A172 (cell line): ENCODE measurements at regions not wholly inside any gene's neighbourhood (a gene's known extent, or its start where the extent isn't known, plus 50 kb on each side); places are given as distances from the start of the nearest gene placed in this dataset.
"Not testable (repeated sequence)": the region's sequence is repeated elsewhere in the genome, so short reads cannot be mapped to it uniquely, and the experiment has no call there.

Experiments
- DNase-seq: peaks from one replicate; pipeline ENCODE4 v3.0.0-alpha.2; 2015; ENCODE audit warnings: low spot score

DNA sequence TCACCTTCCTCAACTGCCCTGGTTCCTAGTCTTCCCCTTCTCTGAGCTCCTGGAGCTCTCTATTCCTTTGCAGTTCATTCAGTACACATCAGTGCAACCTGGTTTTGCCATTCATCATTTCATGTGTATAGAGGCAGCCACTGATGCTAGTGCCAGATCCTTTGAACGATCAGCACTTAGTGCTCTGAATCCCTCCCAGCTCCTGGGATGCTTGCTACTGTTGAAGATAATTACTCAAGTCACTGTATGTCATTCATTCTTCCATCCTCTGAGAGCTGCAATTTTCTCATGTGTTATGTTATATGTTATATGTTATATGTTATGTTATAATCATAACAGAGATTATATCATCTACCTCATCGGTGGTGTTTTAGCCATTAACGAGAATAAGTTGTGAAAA, 98.5 kb upstream of the UXS1 start:
- DNase-seq = no peak

DNA sequence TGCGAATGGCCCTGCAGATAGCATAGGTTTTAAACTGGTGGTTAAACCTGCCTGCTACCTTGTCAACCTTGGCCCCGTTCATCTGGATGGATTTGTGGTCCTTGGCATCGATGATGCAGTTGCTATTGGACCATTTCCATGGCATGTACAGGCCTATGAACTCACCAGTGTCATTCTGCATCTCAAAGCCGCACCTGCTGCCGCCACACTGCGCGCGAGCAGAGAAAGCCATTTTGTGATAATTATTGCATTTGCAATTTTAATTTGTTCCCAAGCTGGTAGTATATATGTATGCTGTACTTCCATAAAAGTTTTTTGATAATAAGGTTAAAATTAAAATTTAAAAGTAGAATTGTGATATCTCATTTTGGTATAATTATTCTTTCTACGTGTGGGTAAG, 94.8 kb upstream of the UXS1 start:
- no peak for DNase-seq

- no peak for DNase-seq
These were observed 91.2 kb upstream of the UXS1 start for GRCh38 chr2:106285237-106285829.

GRCh38 chr2:106284691-106285202, 90.6 kb upstream of the UXS1 start:
- no peak for DNase-seq

DNA sequence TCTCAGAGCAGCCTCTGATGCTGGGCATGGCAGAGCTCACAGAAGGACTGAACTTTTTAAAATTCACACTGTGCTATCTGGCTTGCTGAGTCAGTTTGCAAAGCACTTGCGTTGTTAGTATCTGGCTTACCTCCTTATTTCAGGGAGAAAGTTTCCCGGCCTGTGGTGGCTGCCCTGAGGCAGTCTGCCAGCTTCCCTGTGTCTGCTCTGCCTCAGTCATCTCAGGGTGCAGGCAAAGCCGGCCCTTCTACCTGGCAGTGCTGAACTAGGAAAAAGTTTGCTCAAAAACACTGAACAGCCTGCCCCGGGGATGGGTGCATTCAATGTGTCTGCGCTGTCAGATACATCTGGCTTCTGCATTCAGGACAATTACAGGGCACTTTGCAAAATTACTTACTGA, 90.2 kb upstream of the UXS1 start:
- no peak for DNase-seq

DNA sequence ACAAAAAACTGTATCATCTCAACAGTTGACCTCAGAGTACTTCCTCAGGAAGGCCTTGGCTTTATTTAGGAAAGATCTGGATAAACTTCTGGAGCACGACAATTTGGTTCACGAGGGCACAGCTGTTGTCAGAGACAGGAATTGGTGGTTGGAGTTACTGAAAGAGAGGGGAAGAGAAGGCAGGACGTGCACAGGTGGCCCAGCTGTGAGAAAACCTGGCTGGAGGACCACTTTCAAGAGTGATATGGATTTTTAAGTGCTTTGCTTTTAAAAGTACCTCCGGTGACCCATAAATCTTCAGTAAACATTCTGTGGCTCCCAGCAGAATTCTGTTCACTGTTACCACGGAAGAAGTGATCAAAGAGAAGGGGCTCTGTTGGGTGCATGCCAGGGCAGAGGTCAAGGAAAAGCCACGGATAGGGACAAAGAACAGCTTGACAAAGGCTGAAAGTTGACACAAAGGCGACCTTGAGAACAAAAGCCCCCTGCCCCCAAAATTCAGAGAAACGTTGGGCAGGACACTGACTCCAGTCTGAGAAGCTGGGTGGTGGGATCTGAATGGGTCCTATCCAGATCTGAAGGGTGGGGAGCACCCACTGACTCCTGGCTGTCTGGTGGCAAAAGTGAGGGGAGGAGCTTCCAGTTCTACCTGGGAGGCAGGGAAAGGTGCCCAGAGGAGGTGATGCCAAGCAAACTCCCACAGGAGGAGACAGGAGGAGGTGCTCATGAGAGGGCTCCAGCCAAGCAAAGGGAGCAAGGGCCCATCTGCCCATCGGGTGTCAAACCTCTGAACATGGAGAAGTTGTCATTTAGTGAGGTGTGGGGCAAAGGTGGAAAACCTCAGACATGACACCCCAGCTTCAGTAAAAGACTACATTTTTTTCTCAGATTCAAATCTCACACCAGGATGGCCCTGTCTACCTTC, 89.4 kb upstream of the UXS1 start:
- not testable (repeated sequence) for DNase-seq

DNA sequence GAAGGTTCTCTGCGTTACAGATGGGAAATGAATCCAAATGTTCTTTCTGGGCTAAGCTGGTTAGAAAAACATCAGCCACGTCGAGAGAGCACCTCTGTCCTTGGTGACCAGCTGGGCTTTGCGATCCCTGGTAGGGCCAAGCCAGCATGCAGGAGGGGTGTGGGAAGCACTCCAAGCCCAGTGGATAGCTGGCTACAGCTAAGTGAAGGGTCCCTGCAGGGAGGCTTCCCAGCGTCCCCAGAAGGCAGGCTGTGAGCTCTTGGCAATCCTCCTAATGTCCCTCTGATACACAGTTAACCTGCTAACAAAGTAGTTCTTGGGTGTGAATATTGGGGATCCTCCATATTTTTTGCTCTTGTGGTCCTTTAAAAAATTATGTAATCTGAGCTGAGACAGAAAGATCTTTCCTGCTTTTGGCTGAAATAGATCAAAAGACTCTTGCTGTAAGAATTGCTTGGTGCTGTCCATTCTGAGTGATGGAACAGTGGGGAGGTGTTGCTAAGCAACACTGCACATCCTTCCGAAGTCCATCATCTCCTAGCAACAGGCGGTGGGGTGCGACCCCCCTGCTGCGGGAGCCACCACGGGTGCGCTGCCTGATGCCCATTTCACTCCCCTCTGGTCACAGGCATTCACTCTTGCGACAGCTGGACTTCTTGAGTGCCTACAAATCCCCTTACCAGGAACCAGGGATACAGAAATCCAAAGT, 88.5 kb upstream of the UXS1 start:
- DNase-seq = no peak

- not testable (repeated sequence) for DNase-seq
These were observed 87.9 kb upstream of the UXS1 start for GRCh38 chr2:106281907-106282430.

- DNase-seq = no peak
These were observed 86.8 kb upstream of the UXS1 start for GRCh38 chr2:106280722-106281446.

DNA sequence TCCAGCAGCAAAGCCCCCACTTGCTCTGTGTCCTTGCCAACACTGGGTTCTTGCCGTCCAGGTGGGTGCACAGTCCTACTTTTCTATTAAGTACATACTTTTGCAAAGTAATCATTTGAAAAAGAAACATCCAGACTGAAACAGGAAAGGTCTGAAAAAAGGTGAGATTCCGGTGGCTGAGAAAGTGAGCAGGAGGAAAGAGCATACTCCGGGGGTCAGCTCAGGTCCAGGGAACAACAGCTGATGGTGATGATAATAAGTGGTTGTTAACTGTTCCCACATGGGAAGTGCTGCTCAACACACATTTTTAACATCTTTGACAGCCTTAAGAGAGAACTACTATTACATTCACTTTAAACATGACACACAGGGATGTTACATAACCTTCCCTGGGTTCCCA, 86.1 kb upstream of the UXS1 start:
- DNase-seq = no peak

GRCh38 chr2:106278112-106278876, 84.2 kb upstream of the UXS1 start:
- DNase-seq = no peak

- no peak for DNase-seq
These were observed 83.3 kb upstream of the UXS1 start for GRCh38 chr2:106277426-106277825.

DNA sequence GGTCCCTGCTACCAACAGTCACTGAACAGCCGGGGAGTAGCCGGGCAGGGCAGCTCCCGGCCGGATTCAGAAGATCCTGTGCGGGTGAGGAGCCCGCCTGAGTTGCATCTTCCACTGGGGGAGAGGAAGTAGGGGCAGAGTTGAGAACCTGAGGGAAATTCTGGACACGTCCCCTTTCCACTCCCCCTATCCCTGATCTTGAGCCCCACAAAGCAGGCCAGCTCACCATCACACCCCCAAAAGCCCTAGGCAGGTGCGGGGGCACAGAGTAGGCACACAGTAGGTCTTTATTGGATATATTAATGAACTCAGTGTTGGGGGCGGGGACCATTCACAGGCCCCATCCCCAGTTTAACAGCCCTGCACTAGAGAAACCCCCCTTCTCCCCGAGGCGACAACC, 81.9 kb upstream of the UXS1 start:
- DNase-seq = no peak

- no peak for DNase-seq
These were observed 80.6 kb upstream of the UXS1 start for GRCh38 chr2:106274668-106275067.

DNA sequence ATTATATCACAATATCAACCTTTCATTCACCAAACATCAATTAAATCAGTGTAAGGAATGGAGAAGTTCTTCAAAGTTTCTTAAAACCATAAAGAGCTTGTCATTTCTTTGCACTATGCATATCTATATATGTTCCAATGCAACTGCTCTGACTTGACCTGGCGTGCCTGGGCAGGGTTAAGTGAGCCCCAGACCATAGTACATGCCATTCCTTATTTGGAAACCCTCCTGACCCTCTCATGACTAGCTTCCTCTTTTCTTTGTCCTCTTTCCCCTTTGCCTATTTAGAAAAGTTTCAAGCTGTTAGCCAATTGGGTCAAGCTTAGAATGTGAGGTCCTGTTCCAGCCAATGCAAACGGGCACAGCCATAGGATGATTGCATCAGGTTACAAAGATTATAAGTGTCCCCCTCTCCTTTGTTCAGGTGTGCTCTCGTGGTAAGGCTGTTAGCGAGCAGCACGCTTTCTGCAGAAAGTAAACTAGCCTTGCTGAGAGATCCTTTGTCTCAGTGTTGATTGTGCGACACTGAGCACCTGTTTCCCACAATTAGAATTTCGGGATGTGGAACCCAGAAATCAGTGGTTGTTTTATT, 78.2 kb upstream of the UXS1 start:
- DNase-seq = no peak

- no peak for DNase-seq
These were observed 76.4 kb upstream of the UXS1 start for GRCh38 chr2:106270471-106270891.

DNA sequence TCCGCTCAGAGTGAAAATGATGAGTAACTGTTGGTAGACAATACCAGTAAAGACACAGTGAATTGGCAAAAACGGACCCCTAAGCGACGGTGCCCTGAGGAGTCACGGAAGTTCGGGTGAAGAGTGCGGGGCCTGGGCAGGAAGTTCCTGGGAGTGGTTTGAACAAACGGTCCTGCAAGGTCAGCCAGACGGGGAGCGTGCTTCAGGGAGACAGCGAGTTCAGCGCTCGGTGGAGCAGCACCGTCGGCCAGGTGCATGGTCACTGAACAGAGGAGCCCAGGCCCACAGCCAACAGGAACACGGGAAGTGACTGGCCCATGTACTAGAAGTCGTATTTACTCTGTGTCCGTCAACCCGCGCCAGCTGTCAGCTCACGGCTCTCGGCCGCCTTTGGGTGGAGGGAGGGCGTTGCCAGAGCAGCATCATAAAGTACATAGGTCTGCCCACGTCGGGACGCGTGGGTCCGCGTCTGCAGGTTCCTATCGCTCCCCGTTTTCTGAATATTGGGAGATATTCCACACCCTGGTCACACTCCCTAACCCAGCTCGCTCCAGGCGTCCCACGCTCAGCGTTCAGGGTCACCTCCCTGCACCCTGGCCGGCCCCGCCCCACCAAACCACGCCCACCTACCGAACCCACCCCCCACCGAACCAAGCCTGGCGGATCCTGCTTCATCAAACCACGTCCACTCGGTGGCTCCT, 75.6 kb upstream of the UXS1 start:
- DNase-seq = no peak

- no peak for DNase-seq
These were observed 73.9 kb upstream of the UXS1 start for GRCh38 chr2:106267997-106268396.

GRCh38 chr2:106261871-106262321, 67.8 kb upstream of the UXS1 start:
- no peak for DNase-seq

DNA sequence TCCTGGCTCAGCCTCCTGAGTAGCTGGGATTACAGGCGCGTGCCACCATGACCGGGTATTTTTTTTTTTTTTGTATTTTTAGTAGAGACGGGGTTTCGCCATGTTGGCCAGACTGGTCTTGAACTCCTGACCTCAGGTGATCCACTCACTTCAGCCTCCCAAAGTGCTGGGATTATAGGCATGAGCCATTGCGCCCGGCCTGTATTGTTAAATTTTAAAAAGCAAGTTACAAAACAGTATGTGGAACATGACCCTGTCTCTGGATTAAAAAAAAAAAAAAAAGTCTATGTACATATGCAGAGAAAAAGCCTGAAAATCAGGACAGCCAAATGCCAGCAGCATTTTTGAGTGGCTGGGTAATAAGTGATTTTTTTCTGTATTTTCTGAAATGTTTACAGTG, 64.8 kb upstream of the UXS1 start:
- DNase-seq = not testable (repeated sequence)
